Large intestine (tissue), 3 donors: ENCODE measurements at regions not wholly inside any gene's neighbourhood (a gene's known extent, or its start where the extent isn't known, plus 50 kb on each side); places are given as distances from the start of the nearest gene placed in this dataset.

Source experiments
- DNase-seq, 2 donors: peaks; one replicate each; pipeline versions ENCODE4 v3.0.0 to v3.0.0-alpha.2; 2013
- H3K27ac ChIP-seq: one replicate; pipeline ENCODE4 v1.5.1; 2013; ENCODE audit warnings: low read length
- H3K27me3 ChIP-seq: 2 replicates; pipeline ENCODE4 v1.6.1; 2013; ENCODE audit warnings: low read length; ENCODE audit not compliant: control insufficient read depth, insufficient read depth
- H3K36me3 ChIP-seq: 2 replicates; pipeline ENCODE4 v1.6.1; 2013; ENCODE audit warnings: low read length; ENCODE audit not compliant: control insufficient read depth, insufficient read depth
- H3K4me1 ChIP-seq: one replicate; pipeline ENCODE4 v1.6.1; 2013; ENCODE audit warnings: low read length; ENCODE audit not compliant: control insufficient read depth, insufficient read depth
- H3K4me3 ChIP-seq: one replicate; pipeline ENCODE4 v1.5.1; 2013; ENCODE audit warnings: low read length
- H3K9me3 ChIP-seq: one replicate; pipeline ENCODE4 v1.6.1; 2013; ENCODE audit warnings: mild to moderate bottlenecking, low read depth, low read length, moderate library complexity; ENCODE audit not compliant: control insufficient read depth
- WGBS: methylation state at CpG from one replicate; pipeline ENCODE4 v1.1.5; 2013; ENCODE audit warnings: low lambda C conversion rate; ENCODE audit not compliant: insufficient coverage; 5-methylcytosine and 5-hydroxymethylcytosine counted together

- WGBS: no CpG with 5 or more reads among the region's 3 CpGs
- Histone ChIP-seq H3K4me3 (no peak overlapping the region), H3K36me3 (no peaks in the 10 kb centered on the region), H3K4me1 (no peaks in the 10 kb centered on the region), H3K9me3 (no peaks in the 10 kb centered on the region), H3K27ac (no peak overlapping the region), H3K27me3 (no peaks in the 10 kb centered on the region)
- DNase-seq: no peak
These were observed 167.8 kb downstream of the PAX1 start for GRCh38 chr20:21873291-21873690.

- WGBS: 100% methylated on average over 2 of the region's 4 CpGs
- Histone ChIP-seq H3K27me3 (no peaks in the 10 kb centered on the region), H3K9me3 (no peaks in the 10 kb centered on the region), H3K4me3 (no peak overlapping the region), H3K36me3 (no peaks in the 10 kb centered on the region), H3K4me1 (no peaks in the 10 kb centered on the region), H3K27ac (no peak overlapping the region)
- DNase-seq: no peak
These were observed 162.3 kb downstream of the PAX1 start for GRCh38 chr20:21867811-21868210.

GRCh38 chr20:21867353-21867752 lies 161.9 kb downstream of the PAX1 start:
- Histone ChIP-seq H3K36me3 (no peaks in the 10 kb centered on the region), H3K4me3 (no peak overlapping the region), H3K27me3 (no peaks in the 10 kb centered on the region), H3K9me3 (no peaks in the 10 kb centered on the region), H3K27ac (no peak overlapping the region), H3K4me1 (no peaks in the 10 kb centered on the region)
- WGBS: no CpG with 5 or more reads among the region's 1 CpG
- no peak for DNase-seq

- Histone ChIP-seq H3K27me3 (no peaks in the 10 kb centered on the region), H3K4me1 (no peaks in the 10 kb centered on the region), H3K27ac (no peak overlapping the region), H3K4me3 (no peak overlapping the region), H3K9me3 (no peaks in the 10 kb centered on the region), H3K36me3 (no peaks in the 10 kb centered on the region)
- WGBS: no CpG with 5 or more reads among the region's 10 CpGs
- DNase-seq: no peak
These were observed 157.5 kb downstream of the PAX1 start for GRCh38 chr20:21862956-21863355.

GRCh38 chr20:21862259-21862946 lies 156.9 kb downstream of the PAX1 start:
- no peaks in the 10 kb centered on the region for H3K9me3 ChIP-seq
- WGBS: 22% methylated on average over 1 of the region's 10 CpGs
- H3K4me3 ChIP-seq: no peak overlapping the region

GRCh38 chr20:21840991-21841390 lies 135.5 kb downstream of the PAX1 start:
- Histone ChIP-seq H3K36me3 (no peaks in the 10 kb centered on the region), H3K27me3 (no peaks in the 10 kb centered on the region), H3K9me3 (no peaks in the 10 kb centered on the region), H3K4me3 (no peak overlapping the region), H3K4me1 (no peaks in the 10 kb centered on the region), H3K27ac (no peak overlapping the region)
- no peak for DNase-seq
- 50% methylated on average over 1 of the region's 2 CpGs for WGBS

More at GRCh38 chr20:21862259-21862946, 156.9 kb downstream of the PAX1 start:
- H3K36me3 ChIP-seq: no peaks in the 10 kb centered on the region
- no peak for DNase-seq
- H3K4me1 ChIP-seq: no peaks in the 10 kb centered on the region
- no peaks in the 10 kb centered on the region for H3K27me3 ChIP-seq
- no peak overlapping the region for H3K27ac ChIP-seq

GRCh38 chr20:21839982-21840381 lies 134.5 kb downstream of the PAX1 start:
- Histone ChIP-seq H3K27me3 (no peaks in the 10 kb centered on the region), H3K36me3 (no peaks in the 10 kb centered on the region), H3K9me3 (no peaks in the 10 kb centered on the region), H3K4me1 (no peaks in the 10 kb centered on the region), H3K27ac (no peak overlapping the region), H3K4me3 (no peak overlapping the region)
- DNase-seq: no peak
- WGBS: 94% methylated on average over 3 of the region's 12 CpGs

GRCh38 chr20:21836346-21836745 lies 130.9 kb downstream of the PAX1 start:
- Histone ChIP-seq H3K27ac (no peak overlapping the region), H3K27me3 (no peaks in the 10 kb centered on the region), H3K4me3 (no peak overlapping the region), H3K4me1 (no peaks in the 10 kb centered on the region), H3K9me3 (no peaks in the 10 kb centered on the region), H3K36me3 (no peaks in the 10 kb centered on the region)
- WGBS: no CpG with 5 or more reads among the region's 1 CpG
- DNase-seq: no peak

GRCh38 chr20:21835042-21835441 lies 129.6 kb downstream of the PAX1 start:
- Histone ChIP-seq H3K4me3 (no peak overlapping the region), H3K9me3 (no peaks in the 10 kb centered on the region), H3K36me3 (no peaks in the 10 kb centered on the region), H3K4me1 (no peaks in the 10 kb centered on the region), H3K27me3 (no peaks in the 10 kb centered on the region), H3K27ac (no peak overlapping the region)
- WGBS: no CpG with 5 or more reads among the region's 1 CpG
- DNase-seq: no peak

GRCh38 chr20:21832442-21833385 lies 127.2 kb downstream of the PAX1 start:
- no peaks in the 10 kb centered on the region for H3K4me1 ChIP-seq
- no peaks in the 10 kb centered on the region for H3K9me3 ChIP-seq
- no peak for DNase-seq
- WGBS: no CpG with 5 or more reads among the region's 8 CpGs
- H3K27ac ChIP-seq: no peak overlapping the region
- H3K4me3 ChIP-seq: no peak overlapping the region
- H3K27me3 ChIP-seq: no peaks in the 10 kb centered on the region
- H3K36me3 ChIP-seq: no peaks in the 10 kb centered on the region
